ENCODE measurements at regions not wholly inside any gene's neighbourhood (a gene's known extent, or its start where the extent isn't known, plus 50 kb on each side); places are given as distances from the start of the nearest gene placed in this dataset.

DNA sequence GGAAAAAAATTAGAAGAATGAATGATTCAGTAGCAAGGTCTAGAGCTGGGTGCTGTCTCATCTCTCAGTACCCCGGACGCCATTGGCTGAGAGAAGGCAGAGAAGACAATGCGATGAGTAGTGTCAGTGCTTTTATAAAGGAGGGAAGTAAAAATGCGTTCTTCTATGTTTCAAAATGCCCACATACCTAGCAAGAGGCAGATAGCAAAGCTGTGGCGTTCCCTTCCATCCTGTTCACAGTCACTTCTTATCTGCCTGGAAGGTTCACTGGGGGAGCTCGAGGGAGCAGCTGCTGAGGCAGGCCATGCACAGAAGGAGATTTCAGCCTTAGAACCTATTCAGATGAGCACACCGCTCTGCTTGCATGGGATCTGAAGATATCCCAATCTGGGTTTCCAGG lies 234.0 kb downstream of the RPLP1 start:
- no peaks in the 10 kb centered on the region for H3K4me1 Mint-ChIP-seq (ENCODE audit: insufficient read depth, unreplicated experiment)
- no TSS peak for BruUV-seq (replicated peaks)
- no peak overlapping the region for H3K4me3 Mint-ChIP-seq (ENCODE audit: unreplicated experiment)
- H3K27ac Mint-ChIP-seq (ENCODE audit: low read depth, unreplicated experiment), result no peak overlapping the region
- ChIA-PET POLR2A (no interaction called here), CTCF (interaction anchor here (0.6 kb wide), 2 partner anchors 344 to 795 kb away, joined by 3 read pairs; no protein-coding TSS in a partner anchor)
- TF ChIP-seq, protein P1, sequence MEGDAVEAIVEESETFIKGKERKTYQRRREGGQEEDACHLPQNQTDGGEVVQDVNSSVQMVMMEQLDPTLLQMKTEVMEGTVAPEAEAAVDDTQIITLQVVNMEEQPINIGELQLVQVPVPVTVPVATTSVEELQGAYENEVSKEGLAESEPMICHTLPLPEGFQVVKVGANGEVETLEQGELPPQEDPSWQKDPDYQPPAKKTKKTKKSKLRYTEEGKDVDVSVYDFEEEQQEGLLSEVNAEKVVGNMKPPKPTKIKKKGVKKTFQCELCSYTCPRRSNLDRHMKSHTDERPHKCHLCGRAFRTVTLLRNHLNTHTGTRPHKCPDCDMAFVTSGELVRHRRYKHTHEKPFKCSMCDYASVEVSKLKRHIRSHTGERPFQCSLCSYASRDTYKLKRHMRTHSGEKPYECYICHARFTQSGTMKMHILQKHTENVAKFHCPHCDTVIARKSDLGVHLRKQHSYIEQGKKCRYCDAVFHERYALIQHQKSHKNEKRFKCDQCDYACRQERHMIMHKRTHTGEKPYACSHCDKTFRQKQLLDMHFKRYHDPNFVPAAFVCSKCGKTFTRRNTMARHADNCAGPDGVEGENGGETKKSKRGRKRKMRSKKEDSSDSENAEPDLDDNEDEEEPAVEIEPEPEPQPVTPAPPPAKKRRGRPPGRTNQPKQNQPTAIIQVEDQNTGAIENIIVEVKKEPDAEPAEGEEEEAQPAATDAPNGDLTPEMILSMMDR (IDR thresholded peaks at IDR 0.05; ENCODE audit: unreplicated experiment), result no peak
- peaks cover 27% of the 10 kb centered on the region for H3K27me3 Mint-ChIP-seq (ENCODE audit: insufficient read depth, unreplicated experiment)
- peaks cover 10% of the 10 kb centered on the region for H3K9me3 Mint-ChIP-seq (ENCODE audit: unreplicated experiment)
- no peaks in the 10 kb centered on the region for H3K36me3 Mint-ChIP-seq (ENCODE audit: insufficient read depth, unreplicated experiment)
- DNase-seq (ENCODE audit: unreplicated experiment), result no peak
- intact Hi-C loops (cut with micrococcal nuclease), result no loop called here

DNA sequence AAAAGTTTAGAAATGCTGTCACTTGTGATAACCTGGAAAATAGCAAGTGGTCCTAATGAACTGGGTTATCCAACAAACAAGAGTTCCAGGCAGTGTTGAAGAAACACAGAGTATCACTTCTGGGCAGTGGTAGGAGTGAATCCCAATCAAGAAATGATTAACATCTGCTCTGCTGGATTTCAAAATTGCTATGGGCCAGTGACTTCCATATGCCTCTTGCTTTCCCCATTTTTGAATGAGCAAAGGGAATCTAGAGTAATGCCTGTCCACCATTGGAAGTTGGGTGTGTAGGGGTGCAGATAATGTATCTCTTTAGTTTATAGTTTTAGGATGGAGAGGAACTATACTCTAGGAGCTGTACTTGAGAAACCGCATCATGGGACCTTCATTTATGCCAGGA lies 236.5 kb downstream of the RPLP1 start:
- Mint-ChIP-seq H3K4me1 (ENCODE audit: insufficient read depth, unreplicated experiment) (no peaks in the 10 kb centered on the region), H3K27me3 (ENCODE audit: insufficient read depth, unreplicated experiment) (peaks cover 53% of the 10 kb centered on the region), H3K9me3 (ENCODE audit: unreplicated experiment) (peaks cover 10% of the 10 kb centered on the region), H3K36me3 (ENCODE audit: insufficient read depth, unreplicated experiment) (no peaks in the 10 kb centered on the region), H3K4me3 (ENCODE audit: unreplicated experiment) (no peak overlapping the region), H3K27ac (ENCODE audit: low read depth, unreplicated experiment) (no peak overlapping the region)
- TF ChIP-seq, protein P1 (IDR thresholded peaks at IDR 0.05; ENCODE audit: unreplicated experiment), result no peak
- ChIA-PET CTCF (interaction anchor here (0.7 kb wide), 1 partner anchor 9 kb away, joined by 3 read pairs; no protein-coding TSS in a partner anchor), POLR2A (no interaction called here)
- intact Hi-C loops (cut with micrococcal nuclease), result no loop called here
- BruUV-seq (replicated peaks), result no TSS peak
- no peak for DNase-seq (ENCODE audit: unreplicated experiment)

DNA sequence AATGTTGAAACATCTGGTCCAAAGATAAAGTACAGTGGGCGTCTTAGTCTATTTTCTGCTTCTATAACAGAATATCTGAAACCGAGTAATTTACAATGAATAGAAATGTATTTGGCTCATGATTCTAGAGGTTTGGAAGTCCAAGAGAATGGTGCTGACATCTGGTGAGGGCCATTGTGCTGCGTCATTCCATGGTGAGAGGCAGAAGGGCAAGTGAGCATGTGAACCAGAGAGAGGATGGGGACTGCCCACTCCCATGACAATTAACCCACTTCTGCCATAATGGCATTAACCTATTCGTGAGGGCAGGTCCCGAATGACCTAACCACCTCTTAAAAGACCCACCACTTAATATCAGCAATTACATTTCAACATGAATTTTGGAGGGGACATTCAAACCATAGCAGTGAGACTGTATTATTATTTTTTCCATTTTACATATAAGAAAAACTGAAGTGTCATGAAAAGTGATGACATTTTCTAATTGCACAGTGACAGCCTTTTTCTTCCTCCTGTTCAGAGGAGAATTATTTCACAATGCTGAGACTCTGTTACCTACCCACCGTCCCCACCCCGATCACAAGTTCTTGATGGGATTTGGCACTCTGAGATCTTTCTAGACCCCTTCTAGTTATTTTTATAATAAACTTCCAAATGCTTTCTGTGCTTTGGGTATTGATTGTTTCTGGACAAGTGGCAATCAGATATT lies 238.8 kb downstream of the RPLP1 start:
- peaks cover 48% of the 10 kb centered on the region for H3K27me3 Mint-ChIP-seq (ENCODE audit: insufficient read depth, unreplicated experiment)
- intact Hi-C loops (cut with micrococcal nuclease), result no loop called here

DNA sequence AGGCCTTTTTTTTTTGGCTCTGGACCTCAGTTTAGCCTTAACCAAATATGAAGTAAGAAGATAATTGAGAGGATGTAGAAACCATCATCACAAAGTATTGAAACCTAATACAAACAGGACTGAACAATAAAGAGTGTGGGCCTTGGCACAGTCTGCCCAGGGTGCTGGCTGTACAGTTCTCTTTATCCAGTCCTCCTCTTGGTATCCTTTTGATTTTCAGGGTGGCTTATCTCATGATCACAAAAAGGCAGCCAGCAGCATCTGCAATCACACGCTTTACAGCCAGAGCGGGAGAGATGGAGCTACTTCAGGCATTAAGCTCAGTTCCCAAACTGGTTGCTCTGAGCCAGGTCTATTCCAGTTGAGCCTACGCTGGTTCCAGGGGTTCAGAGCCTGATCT lies 239.7 kb downstream of the RPLP1 start:
- Mint-ChIP-seq H3K4me1 (ENCODE audit: insufficient read depth, unreplicated experiment) (no peaks in the 10 kb centered on the region), H3K4me3 (ENCODE audit: unreplicated experiment) (no peak overlapping the region), H3K9me3 (ENCODE audit: unreplicated experiment) (peaks cover 10% of the 10 kb centered on the region), H3K36me3 (ENCODE audit: insufficient read depth, unreplicated experiment) (no peaks in the 10 kb centered on the region), H3K27ac (ENCODE audit: low read depth, unreplicated experiment) (no peak overlapping the region), H3K27me3 (ENCODE audit: insufficient read depth, unreplicated experiment) (peaks cover 39% of the 10 kb centered on the region)
- CTCF ChIA-PET, result no interaction called here
- intact Hi-C loops (cut with micrococcal nuclease), result no loop called here
- POLR2A ChIA-PET, result interaction anchor here (0.7 kb wide), 1 partner anchor 29 kb away, joined by 4 read pairs; no protein-coding TSS in a partner anchor
- TF ChIP-seq, protein P1 (IDR thresholded peaks at IDR 0.05; ENCODE audit: unreplicated experiment), result no peak
- BruUV-seq (replicated peaks), result no TSS peak
- no peak for DNase-seq (ENCODE audit: unreplicated experiment)

More for the DNA sequence above, 238.8 kb downstream of the RPLP1 start:
- Mint-ChIP-seq H3K4me3 (ENCODE audit: unreplicated experiment) (no peak overlapping the region), H3K9me3 (ENCODE audit: unreplicated experiment) (peaks cover 10% of the 10 kb centered on the region), H3K4me1 (ENCODE audit: insufficient read depth, unreplicated experiment) (no peaks in the 10 kb centered on the region), H3K27ac (ENCODE audit: low read depth, unreplicated experiment) (no peak overlapping the region), H3K36me3 (ENCODE audit: insufficient read depth, unreplicated experiment) (no peaks in the 10 kb centered on the region)
- no TSS peak for BruUV-seq (replicated peaks)
- ChIA-PET POLR2A (no interaction called here), CTCF (no interaction called here)
- TF ChIP-seq, protein P1 (IDR thresholded peaks at IDR 0.05; ENCODE audit: unreplicated experiment), result no peak
- no peak for DNase-seq (ENCODE audit: unreplicated experiment)
